Suprapubic skin (tissue), 3 donors: ENCODE measurements at regions not wholly inside any gene's neighbourhood (a gene's known extent, or its start where the extent isn't known, plus 50 kb on each side); places are given as distances from the start of the nearest gene placed in this dataset.

Experiments
- POLR2A ChIP-seq, 2 donors: fragments of 450-650 bp; IDR thresholded peaks; one replicate each; pipeline ENCODE4 v1.6.1; 2017; ENCODE audit warnings: antibody characterized with exemption in 2 of 2, mild to moderate bottlenecking in 2 of 2, moderate library complexity in 2 of 2
- TF ChIP-seq, protein P1 (sequence below), 2 donors: fragments of 200-600 bp in 1 of 2; fragments of 450-650 bp in 1 of 2; sonication (generic) in 1 of 2; IDR thresholded peaks; one replicate each; pipeline ENCODE4 v1.5.1; 2016 to 2019; ENCODE audit warnings: antibody characterized with exemption in 2 of 2, mild to moderate bottlenecking in 1 of 2, moderate library complexity in 1 of 2

DNA sequence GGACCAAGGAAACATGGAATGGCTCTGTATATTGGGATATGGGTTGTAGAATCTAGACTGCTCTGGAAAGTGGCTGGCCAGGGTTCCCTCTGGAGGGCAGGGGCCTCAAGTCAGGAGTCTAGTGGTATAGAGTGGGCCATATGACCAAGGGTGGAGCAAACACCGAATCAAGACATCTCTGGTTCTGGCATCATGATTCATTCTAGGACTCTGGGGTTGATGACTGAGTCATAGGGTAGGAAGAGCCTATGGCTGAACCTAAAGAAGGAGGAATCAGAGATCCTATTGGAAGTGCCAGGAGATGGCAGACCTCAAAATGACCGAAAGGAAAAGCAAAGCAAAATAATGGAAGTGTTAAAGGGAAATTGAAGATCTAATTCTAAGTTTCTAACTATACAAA, 356.4 kb upstream of the PRICKLE1 start:
- TF ChIP-seq, protein P1, sequence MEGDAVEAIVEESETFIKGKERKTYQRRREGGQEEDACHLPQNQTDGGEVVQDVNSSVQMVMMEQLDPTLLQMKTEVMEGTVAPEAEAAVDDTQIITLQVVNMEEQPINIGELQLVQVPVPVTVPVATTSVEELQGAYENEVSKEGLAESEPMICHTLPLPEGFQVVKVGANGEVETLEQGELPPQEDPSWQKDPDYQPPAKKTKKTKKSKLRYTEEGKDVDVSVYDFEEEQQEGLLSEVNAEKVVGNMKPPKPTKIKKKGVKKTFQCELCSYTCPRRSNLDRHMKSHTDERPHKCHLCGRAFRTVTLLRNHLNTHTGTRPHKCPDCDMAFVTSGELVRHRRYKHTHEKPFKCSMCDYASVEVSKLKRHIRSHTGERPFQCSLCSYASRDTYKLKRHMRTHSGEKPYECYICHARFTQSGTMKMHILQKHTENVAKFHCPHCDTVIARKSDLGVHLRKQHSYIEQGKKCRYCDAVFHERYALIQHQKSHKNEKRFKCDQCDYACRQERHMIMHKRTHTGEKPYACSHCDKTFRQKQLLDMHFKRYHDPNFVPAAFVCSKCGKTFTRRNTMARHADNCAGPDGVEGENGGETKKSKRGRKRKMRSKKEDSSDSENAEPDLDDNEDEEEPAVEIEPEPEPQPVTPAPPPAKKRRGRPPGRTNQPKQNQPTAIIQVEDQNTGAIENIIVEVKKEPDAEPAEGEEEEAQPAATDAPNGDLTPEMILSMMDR (IDR thresholded peaks at IDR 0.05): no peak
- no peak for TF ChIP-seq POLR2A (IDR thresholded peaks at IDR 0.05)
